ENCODE measurements at regions not wholly inside any gene's neighbourhood (a gene's known extent, or its start where the extent isn't known, plus 50 kb on each side); places are given as distances from the start of the nearest gene placed in this dataset.

DNA sequence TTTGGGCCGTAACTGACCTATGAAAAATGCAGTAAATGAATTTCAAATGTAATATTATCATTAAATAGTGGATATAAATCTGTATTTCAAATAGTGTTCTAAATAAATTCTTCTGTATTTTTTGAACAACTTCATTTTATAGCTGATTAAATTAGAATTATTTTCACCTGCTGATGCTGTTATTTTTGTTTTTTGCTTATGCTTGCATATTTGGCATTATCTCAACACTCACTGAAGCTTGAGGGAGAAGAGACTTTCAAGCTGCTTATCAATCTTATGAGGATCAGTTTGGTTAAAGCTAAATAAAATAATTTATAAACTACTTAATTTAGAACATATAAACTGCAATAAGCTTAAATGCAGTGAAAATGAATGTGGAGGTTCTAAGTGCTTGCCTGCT is 251.3 kb upstream of the PCDH9 start:
- DNase-seq: no peak
- H3K4me2 ChIP-seq: no peak overlapping the region
- H3K36me3 ChIP-seq (replicated peaks in 1 of 2; ENCODE audit: control insufficient read depth in 1 of 2, insufficient read depth in 2 of 2, low read length in 1 of 2): no peaks in the 10 kb centered on the region
- no peak overlapping the region for H3K4me3 ChIP-seq (ENCODE audit: low read depth in 2 of 2, low read length in 1 of 2)
- no peaks in the 10 kb centered on the region for H3K9me2 ChIP-seq
- no peaks in the 10 kb centered on the region for H3K4me1 ChIP-seq (ENCODE audit: control insufficient read depth in 1 of 2, insufficient read depth in 2 of 2, low read depth in 1 of 2, low read length in 1 of 2)
- WGBS (ENCODE audit: low lambda C conversion rate): 76% methylated on average over 1 of the region's 1 CpG
- no peak for TF ChIP-seq RFX5 (IDR thresholded peaks at IDR 0.05; ENCODE audit: low read length)
- TF ChIP-seq NFIC (IDR thresholded peaks at IDR 0.05; ENCODE audit: borderline replicate concordance): no peak
- TF ChIP-seq FOSL2 (IDR thresholded peaks at IDR 0.05; ENCODE audit: borderline replicate concordance, low read depth): no peak
- no peak for TF ChIP-seq TCF12 (IDR thresholded peaks at IDR 0.05)
- TF ChIP-seq CHD2 (IDR thresholded peaks at IDR 0.05; ENCODE audit: low read length, partially characterized antibody): no peak
- TF ChIP-seq, protein P1, sequence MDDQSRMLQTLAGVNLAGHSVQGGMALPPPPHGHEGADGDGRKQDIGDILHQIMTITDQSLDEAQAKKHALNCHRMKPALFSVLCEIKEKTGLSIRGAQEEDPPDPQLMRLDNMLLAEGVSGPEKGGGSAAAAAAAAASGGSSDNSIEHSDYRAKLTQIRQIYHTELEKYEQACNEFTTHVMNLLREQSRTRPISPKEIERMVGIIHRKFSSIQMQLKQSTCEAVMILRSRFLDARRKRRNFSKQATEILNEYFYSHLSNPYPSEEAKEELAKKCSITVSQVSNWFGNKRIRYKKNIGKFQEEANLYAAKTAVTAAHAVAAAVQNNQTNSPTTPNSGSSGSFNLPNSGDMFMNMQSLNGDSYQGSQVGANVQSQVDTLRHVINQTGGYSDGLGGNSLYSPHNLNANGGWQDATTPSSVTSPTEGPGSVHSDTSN (IDR thresholded peaks at IDR 0.05): no peak
- TF ChIP-seq YY1 (IDR thresholded peaks at IDR 0.05; ENCODE audit: low read depth): no peak
- no peak for TF ChIP-seq RCOR1 (IDR thresholded peaks at IDR 0.05; ENCODE audit: low read length)
- TF ChIP-seq EZH2phosphoT487 (IDR thresholded peaks at IDR 0.05; ENCODE audit: borderline replicate concordance, low read depth): no peak
- no peak for TF ChIP-seq SIN3A (IDR thresholded peaks at IDR 0.05; ENCODE audit: borderline replicate concordance, low read depth, low read length)
- TF ChIP-seq, protein P2, sequence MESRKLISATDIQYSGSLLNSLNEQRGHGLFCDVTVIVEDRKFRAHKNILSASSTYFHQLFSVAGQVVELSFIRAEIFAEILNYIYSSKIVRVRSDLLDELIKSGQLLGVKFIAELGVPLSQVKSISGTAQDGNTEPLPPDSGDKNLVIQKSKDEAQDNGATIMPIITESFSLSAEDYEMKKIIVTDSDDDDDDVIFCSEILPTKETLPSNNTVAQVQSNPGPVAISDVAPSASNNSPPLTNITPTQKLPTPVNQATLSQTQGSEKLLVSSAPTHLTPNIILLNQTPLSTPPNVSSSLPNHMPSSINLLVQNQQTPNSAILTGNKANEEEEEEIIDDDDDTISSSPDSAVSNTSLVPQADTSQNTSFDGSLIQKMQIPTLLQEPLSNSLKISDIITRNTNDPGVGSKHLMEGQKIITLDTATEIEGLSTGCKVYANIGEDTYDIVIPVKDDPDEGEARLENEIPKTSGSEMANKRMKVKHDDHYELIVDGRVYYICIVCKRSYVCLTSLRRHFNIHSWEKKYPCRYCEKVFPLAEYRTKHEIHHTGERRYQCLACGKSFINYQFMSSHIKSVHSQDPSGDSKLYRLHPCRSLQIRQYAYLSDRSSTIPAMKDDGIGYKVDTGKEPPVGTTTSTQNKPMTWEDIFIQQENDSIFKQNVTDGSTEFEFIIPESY (IDR thresholded peaks at IDR 0.05; ENCODE audit: borderline replicate concordance, low read depth): no peak
- TF ChIP-seq IRF3 (IDR thresholded peaks at IDR 0.05; ENCODE audit: low read depth, low read length): no peak
- no peak for TF ChIP-seq MEF2A (IDR thresholded peaks at IDR 0.05; ENCODE audit: borderline replicate concordance, low read depth)
- no peak for TF ChIP-seq FOXJ3 (CRISPR knock-in tag; IDR thresholded peaks at IDR 0.05)
- TF ChIP-seq, protein P3, sequence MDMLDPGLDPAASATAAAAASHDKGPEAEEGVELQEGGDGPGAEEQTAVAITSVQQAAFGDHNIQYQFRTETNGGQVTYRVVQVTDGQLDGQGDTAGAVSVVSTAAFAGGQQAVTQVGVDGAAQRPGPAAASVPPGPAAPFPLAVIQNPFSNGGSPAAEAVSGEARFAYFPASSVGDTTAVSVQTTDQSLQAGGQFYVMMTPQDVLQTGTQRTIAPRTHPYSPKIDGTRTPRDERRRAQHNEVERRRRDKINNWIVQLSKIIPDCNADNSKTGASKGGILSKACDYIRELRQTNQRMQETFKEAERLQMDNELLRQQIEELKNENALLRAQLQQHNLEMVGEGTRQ (IDR thresholded peaks at IDR 0.05; ENCODE audit: borderline replicate concordance, low read depth, low read length): no peak
- TF ChIP-seq TEAD4 (IDR thresholded peaks at IDR 0.05; ENCODE audit: borderline replicate concordance, insufficient read depth): no peak
- no peak for TF ChIP-seq MXI1 (IDR thresholded peaks at IDR 0.05; ENCODE audit: low read depth, low read length)
- H4K20me1 ChIP-seq (ENCODE audit: insufficient read depth): no peaks in the 10 kb centered on the region
- H2AFZ ChIP-seq (ENCODE audit: low read depth): no peak overlapping the region
- CTCF ChIA-PET: interaction anchor here (1.0 kb wide), 1 partner anchor 27 kb away, joined by 3 read pairs; no protein-coding TSS in a partner anchor
- H3K27me3 ChIP-seq (ENCODE audit: insufficient read depth): no peaks in the 10 kb centered on the region
- no peaks in the 10 kb centered on the region for H3F3A ChIP-seq (replicated peaks; ENCODE audit: insufficient read depth)
- no peaks in the 10 kb centered on the region for H3K79me2 ChIP-seq (ENCODE audit: insufficient read depth)
- no peak overlapping the region for H3K9ac ChIP-seq
- POLR2A ChIA-PET: no interaction called here
- no peak overlapping the region for H3K27ac ChIP-seq (ENCODE audit: low read depth in 2 of 2, low read length in 1 of 2)
- no peaks in the 10 kb centered on the region for H3K9me3 ChIP-seq

Measured in SK-N-SH (cell line).